Endothelial cell of umbilical vein (primary cell): ENCODE measurements at regions not wholly inside any gene's neighbourhood (a gene's known extent, or its start where the extent isn't known, plus 50 kb on each side); places are given as distances from the start of the nearest gene placed in this dataset.

Source experiments
- BruUV-seq: library from RNA; stranded (reverse); fragments of 400-500 nt; replicated peaks from 2 replicates; lab custom pipeline; 2021; lab: Mats Ljungman, UMichigan
- CTCF ChIA-PET: fragments of 300-600, 350-600 bp; sonication (Branson Sonifier 250); formaldehyde crosslinking; loops from one replicate; lab custom pipeline; 2021; ENCODE audit warnings: antibody characterized with exemption, inconsistent platforms; lab: Charles Lee
- POLR2A ChIA-PET: fragments of 300-600, 350-600 bp; sonication (Branson Sonifier 250); formaldehyde crosslinking; loops from one replicate; lab custom pipeline; 2021; ENCODE audit warnings: antibody characterized with exemption, inconsistent platforms; lab: Charles Lee
- DNase-seq: peaks from one replicate; pipeline ENCODE4 v3.0.0-alpha.2; 2011; ENCODE audit warnings: low read depth, low spot score
- FAIRE-seq: peaks from 2 replicates; lab custom pipeline; 2011; peaks lifted over from hg19 to GRCh38; lab: Jason Lieb, UNC
- H2AFZ ChIP-seq: 2 replicates; pipeline ENCODE4 v1.6.0; 2012; ENCODE audit warnings: low read depth, low read length, control low read depth, inconsistent platforms
- H3K27ac ChIP-seq: 2 replicates; pipeline ENCODE4 v1.5.1; 2011; ENCODE audit warnings: low read depth, mild to moderate bottlenecking, control low read depth, low read length, moderate library complexity; ENCODE audit not compliant: insufficient read depth
- H3K27me3 ChIP-seq, 2 experiments: 2 replicates each; pipeline versions ENCODE4 v1.6.0 to v1.6.1; 2011; ENCODE audit warnings: low read length in 2 of 2, mixed read lengths in 1 of 2; ENCODE audit not compliant: control insufficient read depth in 2 of 2, insufficient read depth in 2 of 2
- H3K36me3 ChIP-seq, 2 experiments: 2 replicates in 1 of 2; 3 replicates in 1 of 2; pipeline ENCODE4 v1.5.1; 2011; ENCODE audit warnings: low read length in 2 of 2, mild to moderate bottlenecking in 1 of 2, moderate library complexity in 1 of 2; ENCODE audit not compliant: control insufficient read depth in 2 of 2, insufficient read depth in 2 of 2; ENCODE audit errors: extremely low read depth in 1 of 2
- H3K4me1 ChIP-seq: 3 replicates; pipeline ENCODE4 v1.5.1; 2011; ENCODE audit warnings: mild to moderate bottlenecking, low read length; ENCODE audit not compliant: control insufficient read depth, insufficient read depth; ENCODE audit errors: extremely low read depth
- H3K4me2 ChIP-seq: 2 replicates; pipeline ENCODE4 v1.6.1; 2011; ENCODE audit warnings: low read length, control low read depth, mixed read lengths; ENCODE audit not compliant: insufficient read depth
- H3K4me3 ChIP-seq, 3 experiments: fragments of 200-600 bp in 1 of 3; sonication (generic), shearing (Covaris generic) in 1 of 3; replicated peaks in 1 of 3; 2 replicates each; pipeline ENCODE4 v1.5.1; 2011 to 2016; ENCODE audit warnings: control low read depth in 3 of 3, low read length in 3 of 3, mild to moderate bottlenecking in 2 of 3, inconsistent platforms in 1 of 3, low read depth in 1 of 3, moderate library complexity in 1 of 3; ENCODE audit not compliant: insufficient read depth in 1 of 3
- H3K79me2 ChIP-seq: 2 replicates; pipeline ENCODE4 v1.6.0; 2012; ENCODE audit warnings: low read length, inconsistent platforms; ENCODE audit not compliant: control insufficient read depth, insufficient read depth
- H3K9ac ChIP-seq: replicated peaks from 2 replicates; pipeline ENCODE3; 2011; ENCODE audit warnings: low read length, control low read depth; ENCODE audit not compliant: insufficient read depth; ENCODE audit errors: extremely low read depth
- H3K9me1 ChIP-seq: replicated peaks from 3 replicates; pipeline ENCODE4 v1.6.0; 2011; ENCODE audit warnings: mild to moderate bottlenecking, low read length; ENCODE audit not compliant: control insufficient read depth, insufficient read depth; ENCODE audit errors: extremely low read depth
- H3K9me3 ChIP-seq: replicated peaks from 2 replicates; pipeline ENCODE4 v1.5.1; 2012; ENCODE audit warnings: low read length, inconsistent platforms; ENCODE audit not compliant: control insufficient read depth, insufficient read depth
- H4K20me1 ChIP-seq: replicated peaks from 2 replicates; pipeline ENCODE3; 2011; ENCODE audit warnings: mild to moderate bottlenecking, low read length; ENCODE audit not compliant: control insufficient read depth, insufficient read depth; ENCODE audit errors: extremely low read depth
- EZH2 ChIP-seq: IDR thresholded peaks from 2 replicates; pipeline ENCODE4 v1.6.1; 2012; ENCODE audit warnings: borderline replicate concordance, low read depth, mild to moderate bottlenecking, moderate library complexity, low read length, inconsistent platforms; ENCODE audit not compliant: severe bottlenecking
- FOS ChIP-seq: IDR thresholded peaks from 2 replicates; pipeline ENCODE4 v1.6.1; 2011; ENCODE audit warnings: mild to moderate bottlenecking, low read length, moderate library complexity, borderline replicate concordance; ENCODE audit not compliant: insufficient read depth
- GATA2 ChIP-seq: IDR thresholded peaks from 2 replicates; pipeline ENCODE4 v1.7.0; 2011; ENCODE audit warnings: low read depth, mild to moderate bottlenecking, moderate library complexity, mixed read lengths, low read length; ENCODE audit not compliant: insufficient read length, insufficient read depth
- JUN ChIP-seq: IDR thresholded peaks from 2 replicates; pipeline ENCODE4 v1.6.1; 2011; ENCODE audit warnings: borderline replicate concordance, low read depth; ENCODE audit not compliant: insufficient read length, insufficient read depth
- MYC ChIP-seq: IDR thresholded peaks from one replicate; pipeline ENCODE4 v1.6.1; 2011; ENCODE audit warnings: mild to moderate bottlenecking, low read depth, low read length
- POLR2A ChIP-seq: IDR thresholded peaks from 2 replicates; pipeline ENCODE4 v1.6.1; 2012; ENCODE audit warnings: low read depth, mild to moderate bottlenecking, control low read depth, low read length
- POLR2AphosphoS5 ChIP-seq: IDR thresholded peaks from 2 replicates; pipeline ENCODE4 v1.6.1; 2012; ENCODE audit warnings: low read depth, mild to moderate bottlenecking, control low read depth, low read length, moderate library complexity; ENCODE audit not compliant: insufficient read depth
- dilution Hi-C: fragments of 300-500 bp; cut with MboI; formaldehyde crosslinking; loops from one replicate; pipeline ENCODE4 v1.15.0; 2019; ENCODE audit warnings: low sequenced_read_pairs; ENCODE audit not compliant: extremely low pct_ligation_motif_present
- intact Hi-C: fragments of 100-400 bp; cut with micrococcal nuclease; formaldehyde crosslinking; loops from one replicate; pipeline ENCODE4 v1.10.0; 2022
- TF ChIP-seq, protein P1 (sequence below), 2 donors: IDR thresholded peaks; 1 replicate in 1 of 2; 2 replicates in 1 of 2; pipeline ENCODE4 v1.5.1; 2011; ENCODE audit warnings: low read length in 2 of 2, mild to moderate bottlenecking in 2 of 2, moderate library complexity in 2 of 2, control low read depth in 1 of 2, inconsistent platforms in 1 of 2, low read depth in 1 of 2; ENCODE audit not compliant: insufficient read depth in 1 of 2; ENCODE audit errors: extremely low read depth in 1 of 2
- TF ChIP-seq, protein P2 (sequence below): IDR thresholded peaks from 2 replicates; pipeline ENCODE4 v1.6.1; 2011; ENCODE audit not compliant: insufficient read depth, insufficient read length

DNA sequence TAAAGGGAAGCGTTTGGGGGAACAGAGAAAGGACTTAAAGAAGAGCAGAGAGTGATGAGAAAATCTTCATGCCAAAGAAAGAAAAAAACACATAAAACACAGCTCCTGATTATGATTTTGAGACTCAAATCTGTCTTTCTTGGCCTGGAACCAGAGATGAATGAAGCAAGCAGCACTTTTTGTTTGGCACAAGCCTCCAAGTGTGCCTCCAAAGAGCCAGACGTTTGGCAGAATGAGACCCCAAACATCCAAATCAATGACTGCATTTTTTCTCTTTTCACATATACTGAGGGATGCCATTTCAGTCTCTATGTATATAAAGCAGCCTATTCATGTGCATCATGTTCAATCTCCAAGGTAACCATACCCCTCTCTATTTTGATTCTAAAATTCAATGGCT lies 424.2 kb downstream of the TUSC1 start:
- no peak overlapping the region for H3K9ac ChIP-seq
- no peaks in the 10 kb centered on the region for H4K20me1 ChIP-seq
- H3K36me3 ChIP-seq = no peaks in the 10 kb centered on the region
- no peak overlapping the region for H3K4me2 ChIP-seq
- H3K79me2 ChIP-seq = no peaks in the 10 kb centered on the region
- FAIRE-seq (no peak), DNase-seq (no peak)
- H3K4me1 ChIP-seq = no peaks in the 10 kb centered on the region
- H3K4me3 ChIP-seq = no peak overlapping the region
- ChIA-PET CTCF (no interaction called here), POLR2A (no interaction called here)
- no peaks in the 10 kb centered on the region for H3K9me3 ChIP-seq
- intact Hi-C loops = no loop called here
- H3K9me1 ChIP-seq = no peaks in the 10 kb centered on the region
- H3K27ac ChIP-seq = no peak overlapping the region
- no TSS peak for BruUV-seq
- no peaks in the 10 kb centered on the region for H3K27me3 ChIP-seq
- TF ChIP-seq, protein P1, sequence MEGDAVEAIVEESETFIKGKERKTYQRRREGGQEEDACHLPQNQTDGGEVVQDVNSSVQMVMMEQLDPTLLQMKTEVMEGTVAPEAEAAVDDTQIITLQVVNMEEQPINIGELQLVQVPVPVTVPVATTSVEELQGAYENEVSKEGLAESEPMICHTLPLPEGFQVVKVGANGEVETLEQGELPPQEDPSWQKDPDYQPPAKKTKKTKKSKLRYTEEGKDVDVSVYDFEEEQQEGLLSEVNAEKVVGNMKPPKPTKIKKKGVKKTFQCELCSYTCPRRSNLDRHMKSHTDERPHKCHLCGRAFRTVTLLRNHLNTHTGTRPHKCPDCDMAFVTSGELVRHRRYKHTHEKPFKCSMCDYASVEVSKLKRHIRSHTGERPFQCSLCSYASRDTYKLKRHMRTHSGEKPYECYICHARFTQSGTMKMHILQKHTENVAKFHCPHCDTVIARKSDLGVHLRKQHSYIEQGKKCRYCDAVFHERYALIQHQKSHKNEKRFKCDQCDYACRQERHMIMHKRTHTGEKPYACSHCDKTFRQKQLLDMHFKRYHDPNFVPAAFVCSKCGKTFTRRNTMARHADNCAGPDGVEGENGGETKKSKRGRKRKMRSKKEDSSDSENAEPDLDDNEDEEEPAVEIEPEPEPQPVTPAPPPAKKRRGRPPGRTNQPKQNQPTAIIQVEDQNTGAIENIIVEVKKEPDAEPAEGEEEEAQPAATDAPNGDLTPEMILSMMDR (IDR thresholded peaks at IDR 0.05; ENCODE audit: extremely low read depth in 1 of 2, insufficient read depth in 1 of 2, low read depth in 1 of 2, low read length in 2 of 2) = no peak
- TF ChIP-seq JUN (no peak), MYC (no peak), EZH2 (no peak), GATA2 (no peak), POLR2A (no peak), POLR2AphosphoS5 (no peak), FOS (no peak)
- TF ChIP-seq, protein P2, sequence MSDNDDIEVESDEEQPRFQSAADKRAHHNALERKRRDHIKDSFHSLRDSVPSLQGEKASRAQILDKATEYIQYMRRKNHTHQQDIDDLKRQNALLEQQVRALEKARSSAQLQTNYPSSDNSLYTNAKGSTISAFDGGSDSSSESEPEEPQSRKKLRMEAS = no peak
- H2AFZ ChIP-seq = no peak overlapping the region
- dilution Hi-C loops = no loop called here
